B cell (primary cell): ENCODE measurements at regions not wholly inside any gene's neighbourhood (a gene's known extent, or its start where the extent isn't known, plus 50 kb on each side); places are given as distances from the start of the nearest gene placed in this dataset.

ENCODE experiments used
- CTCF ChIP-seq: fragments of 200-600 bp; IDR thresholded peaks from one replicate; pipeline ENCODE4 v1.8.0; 2022; ENCODE audit warnings: antibody characterized with exemption, mild to moderate bottlenecking
- EZH2 ChIP-seq: IDR thresholded peaks from 2 replicates; pipeline ENCODE4 v1.6.1; 2012; ENCODE audit warnings: borderline replicate concordance, low read depth, mild to moderate bottlenecking, moderate library complexity, low read length; ENCODE audit not compliant: insufficient read depth, poor library complexity, severe bottlenecking

- TF ChIP-seq CTCF (no peak), EZH2 (no peak)
Measured at GRCh38 chr6:15981956-15982355, 146.9 kb upstream of the MYLIP start.
